A673 (cell line): ENCODE measurements at regions not wholly inside any gene's neighbourhood (a gene's known extent, or its start where the extent isn't known, plus 50 kb on each side); places are given as distances from the start of the nearest gene placed in this dataset.
A peak's percentile ranks its signal among the peaks of the same experiment; 100 is the strongest.

Experiments
- BruUV-seq: library from RNA; stranded (reverse); fragments of 400-500 nt; replicated peaks from 2 replicates; lab custom pipeline; 2021; lab: Mats Ljungman, UMichigan
- CTCF ChIA-PET: fragments of 300-600 bp; sonication (Branson Sonifier 250); formaldehyde crosslinking; loops from one replicate; lab custom pipeline; 2022; ENCODE audit warnings: antibody characterized with exemption; lab: Charles Lee
- POLR2A ChIA-PET: fragments of 300-600 bp; sonication (Branson Sonifier 250); formaldehyde crosslinking; loops from one replicate; lab custom pipeline; 2022; ENCODE audit warnings: antibody characterized with exemption; ENCODE audit not compliant: low non-redundant PET; lab: Charles Lee
- DNase-seq: peaks from one replicate; pipeline ENCODE4 v3.0.0-alpha.2; 2015; ENCODE audit warnings: low spot score
- H3K27ac ChIP-seq: fragments of 200-600 bp; sonication (generic); 2 replicates; pipeline ENCODE4 v1.5.1; 2016; ENCODE audit warnings: mixed run types, low read depth, mild to moderate bottlenecking, mixed read lengths, antibody characterized with exemption, low read length; ENCODE audit not compliant: poor library complexity, severe bottlenecking
- H3K27me3 ChIP-seq: fragments of 200-600 bp; sonication (generic); replicated peaks from 2 replicates; pipeline ENCODE4 v1.6.1; 2017; ENCODE audit warnings: mixed run types, low read depth, mild to moderate bottlenecking, mixed read lengths, antibody characterized with exemption, low read length; ENCODE audit not compliant: insufficient read depth, poor library complexity
- H3K36me3 ChIP-seq: fragments of 200-600 bp; sonication (generic); 2 replicates; pipeline ENCODE4 v1.6.1; 2016; ENCODE audit warnings: mixed run types, mild to moderate bottlenecking, mixed read lengths, antibody characterized with exemption, low read length; ENCODE audit not compliant: insufficient read depth, poor library complexity, severe bottlenecking
- H3K4me1 ChIP-seq: fragments of 200-600 bp; sonication (generic); 2 replicates; pipeline ENCODE4 v1.6.1; 2017; ENCODE audit warnings: mixed run types, mild to moderate bottlenecking, mixed read lengths, antibody characterized with exemption, low read length; ENCODE audit not compliant: insufficient read depth, poor library complexity, severe bottlenecking
- H3K4me3 ChIP-seq: fragments of 200-600 bp; sonication (generic); 2 replicates; pipeline ENCODE4 v1.5.1; 2016; ENCODE audit warnings: low read depth, mixed run types, mild to moderate bottlenecking, mixed read lengths, low read length; ENCODE audit not compliant: poor library complexity, severe bottlenecking
- H3K9me3 ChIP-seq: fragments of 200-600 bp; sonication (generic); 2 replicates; pipeline ENCODE4 v1.6.1; 2016; ENCODE audit warnings: mixed run types, low read depth, mild to moderate bottlenecking, mixed read lengths, antibody characterized with exemption, low read length; ENCODE audit not compliant: poor library complexity, severe bottlenecking
- EZH2 ChIP-seq: fragments of 200-600 bp; sonication (generic); IDR thresholded peaks from 2 replicates; pipeline ENCODE4 v1.6.1; 2017; ENCODE audit warnings: borderline replicate concordance, low read depth, mild to moderate bottlenecking, mixed read lengths, antibody characterized with exemption, low read length; ENCODE audit not compliant: poor library complexity, severe bottlenecking
- intact Hi-C: fragments of 100-400 bp; cut with micrococcal nuclease; formaldehyde crosslinking; loops from one replicate; pipeline ENCODE4 v1.10.0; 2022; ENCODE audit not compliant: unreplicated experiment
- TF ChIP-seq, protein P1 (sequence below): fragments of 300-800, 200-600 bp; sonication (generic); conservative IDR thresholded peaks from 2 replicates; pipeline ENCODE4 v1.5.1; 2017; ENCODE audit warnings: low read depth, mild to moderate bottlenecking, antibody characterized with exemption, low read length, moderate library complexity, mixed read lengths

DNA sequence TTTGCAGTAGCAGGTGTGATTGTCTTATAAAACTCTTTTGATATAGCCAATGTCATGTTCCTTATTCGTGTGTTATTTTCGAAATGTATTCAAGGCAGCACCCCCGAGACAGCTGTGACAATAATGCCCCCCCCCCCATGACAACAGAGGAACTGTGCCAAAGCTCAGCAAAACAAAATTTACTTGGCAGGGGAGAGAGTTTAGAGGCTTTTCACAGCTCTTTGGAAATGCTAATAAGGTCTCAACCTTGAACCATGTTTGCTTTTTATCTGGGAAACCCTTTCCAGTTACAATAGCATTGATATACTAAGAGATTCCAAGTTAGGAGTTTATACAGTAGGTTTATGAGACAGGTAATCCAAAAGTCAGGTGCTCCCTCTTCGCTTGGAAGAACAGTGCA is 56.4 kb upstream of the USP44 start:
- Histone ChIP-seq H3K27me3 (no peaks in the 10 kb centered on the region), H3K4me3 (no peak overlapping the region), H3K4me1 (peaks cover 6% of the 10 kb centered on the region), H3K27ac (no peak overlapping the region), H3K9me3 (no peaks in the 10 kb centered on the region), H3K36me3 (no peaks in the 10 kb centered on the region)
- ChIA-PET CTCF (no interaction called here), POLR2A (no interaction called here)
- intact Hi-C loops, result no loop called here
- TF ChIP-seq EZH2, result no peak
- TF ChIP-seq, protein P1, sequence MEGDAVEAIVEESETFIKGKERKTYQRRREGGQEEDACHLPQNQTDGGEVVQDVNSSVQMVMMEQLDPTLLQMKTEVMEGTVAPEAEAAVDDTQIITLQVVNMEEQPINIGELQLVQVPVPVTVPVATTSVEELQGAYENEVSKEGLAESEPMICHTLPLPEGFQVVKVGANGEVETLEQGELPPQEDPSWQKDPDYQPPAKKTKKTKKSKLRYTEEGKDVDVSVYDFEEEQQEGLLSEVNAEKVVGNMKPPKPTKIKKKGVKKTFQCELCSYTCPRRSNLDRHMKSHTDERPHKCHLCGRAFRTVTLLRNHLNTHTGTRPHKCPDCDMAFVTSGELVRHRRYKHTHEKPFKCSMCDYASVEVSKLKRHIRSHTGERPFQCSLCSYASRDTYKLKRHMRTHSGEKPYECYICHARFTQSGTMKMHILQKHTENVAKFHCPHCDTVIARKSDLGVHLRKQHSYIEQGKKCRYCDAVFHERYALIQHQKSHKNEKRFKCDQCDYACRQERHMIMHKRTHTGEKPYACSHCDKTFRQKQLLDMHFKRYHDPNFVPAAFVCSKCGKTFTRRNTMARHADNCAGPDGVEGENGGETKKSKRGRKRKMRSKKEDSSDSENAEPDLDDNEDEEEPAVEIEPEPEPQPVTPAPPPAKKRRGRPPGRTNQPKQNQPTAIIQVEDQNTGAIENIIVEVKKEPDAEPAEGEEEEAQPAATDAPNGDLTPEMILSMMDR, result no peak
- BruUV-seq, result no TSS peak
- DNase-seq, result no peak

DNA sequence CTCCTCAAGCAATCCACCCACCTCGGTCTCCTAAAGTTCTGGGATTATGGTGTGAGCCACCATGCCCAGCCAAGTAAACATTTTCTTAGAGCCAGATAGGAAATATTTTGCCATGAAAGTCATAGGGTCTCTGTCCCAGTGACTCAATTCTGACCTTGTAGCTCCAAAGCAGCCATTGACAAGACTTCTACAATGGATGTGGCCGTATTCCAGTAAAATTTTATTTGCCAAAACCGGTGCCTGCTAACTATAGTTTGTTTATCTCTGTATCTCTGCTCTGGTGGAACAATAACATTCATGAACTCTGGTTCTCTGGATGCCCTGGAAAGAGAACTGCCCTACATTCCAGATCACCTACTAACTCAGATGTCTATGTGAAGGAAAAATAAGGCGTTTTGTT is 54.6 kb upstream of the USP44 start:
- Histone ChIP-seq H3K27ac (no peak overlapping the region), H3K4me3 (no peak overlapping the region), H3K4me1 (peaks cover 6% of the 10 kb centered on the region), H3K9me3 (no peaks in the 10 kb centered on the region), H3K27me3 (no peaks in the 10 kb centered on the region), H3K36me3 (no peaks in the 10 kb centered on the region)
- no TSS peak for BruUV-seq
- POLR2A ChIA-PET, result no interaction called here
- intact Hi-C loops, result no loop called here
- DNase-seq, result no peak
- CTCF ChIA-PET, result no interaction called here
- TF ChIP-seq, protein P1, result no peak
- TF ChIP-seq EZH2, result no peak

DNA sequence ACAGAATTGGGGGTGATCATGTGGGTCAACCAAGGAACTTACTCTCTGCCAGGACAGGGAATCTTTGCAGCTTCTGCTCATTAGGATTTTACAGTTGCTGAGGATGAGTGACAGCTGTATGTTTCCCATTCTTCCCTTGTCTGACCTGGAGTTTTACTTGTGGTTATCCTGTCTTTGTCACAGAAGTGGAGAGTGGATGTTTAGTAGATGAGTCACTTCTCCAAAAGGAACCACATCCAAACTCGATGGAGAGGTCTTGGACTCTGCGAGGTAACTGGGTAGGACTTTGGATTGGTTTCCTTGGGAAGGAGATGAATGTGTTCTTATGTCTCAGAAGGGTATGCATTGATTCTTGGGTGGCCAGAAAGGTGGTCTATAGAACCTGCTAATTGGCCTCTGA is 53.8 kb upstream of the USP44 start:
- Histone ChIP-seq H3K9me3 (no peaks in the 10 kb centered on the region), H3K27ac (no peak overlapping the region), H3K27me3 (no peaks in the 10 kb centered on the region), H3K4me1 (peaks cover 6% of the 10 kb centered on the region), H3K4me3 (no peak overlapping the region), H3K36me3 (no peaks in the 10 kb centered on the region)
- CTCF ChIA-PET, result no interaction called here
- no peak for TF ChIP-seq EZH2
- TF ChIP-seq, protein P1, result no peak
- peak; percentile 31 for DNase-seq
- no TSS peak for BruUV-seq
- intact Hi-C loops, result no loop called here
- POLR2A ChIA-PET, result no interaction called here
